SU-DHL-6 (cell line): ENCODE measurements at regions not wholly inside any gene's neighbourhood (a gene's known extent, or its start where the extent isn't known, plus 50 kb on each side); places are given as distances from the start of the nearest gene placed in this dataset.

Source experiments
- H2AFZ ChIP-seq: fragments of 200-600 bp; sonication (generic); 2 replicates; pipeline ENCODE4 v1.6.1; 2014; ENCODE audit warnings: low read depth, mild to moderate bottlenecking, moderate library complexity, mixed read lengths, antibody characterized with exemption, low read length; ENCODE audit not compliant: severe bottlenecking
- H3F3A ChIP-seq: fragments of 200-600 bp; shearing (Covaris generic); 2 replicates; pipeline ENCODE4 v1.6.0; 2016; ENCODE audit warnings: antibody characterized with exemption, mild to moderate bottlenecking; ENCODE audit not compliant: insufficient read depth
- H3K27ac ChIP-seq: fragments of 200-600 bp; sonication (generic); 2 replicates; pipeline ENCODE4 v1.5.1; 2016; ENCODE audit warnings: low read depth, mild to moderate bottlenecking, low read length, moderate library complexity, mixed read lengths
- H3K27me3 ChIP-seq: fragments of 200-600 bp; sonication (generic), shearing (Covaris generic); 2 replicates; pipeline ENCODE4 v1.6.0; 2014; ENCODE audit warnings: mild to moderate bottlenecking, low read length
- H3K36me3 ChIP-seq: fragments of 200-600 bp; sonication (generic); 2 replicates; pipeline ENCODE4 v1.6.1; 2014; ENCODE audit warnings: mild to moderate bottlenecking, low read length, mixed read lengths
- H3K4me2 ChIP-seq: fragments of 300-600, 200-600 bp; shearing (Covaris generic), sonication (generic); 2 replicates; pipeline ENCODE4 v1.6.0; 2014; ENCODE audit warnings: low read length, low read depth, mild to moderate bottlenecking; ENCODE audit not compliant: poor library complexity, severe bottlenecking
- H3K4me3 ChIP-seq: fragments of 200-600 bp; sonication (generic); 2 replicates; pipeline ENCODE4 v1.5.1; 2014; ENCODE audit warnings: antibody characterized with exemption, low read length, mild to moderate bottlenecking, mixed read lengths; ENCODE audit not compliant: insufficient read depth, poor library complexity, severe bottlenecking
- H3K79me2 ChIP-seq: fragments of 200-600 bp; sonication (generic); 2 replicates; pipeline ENCODE4 v1.6.1; 2014; ENCODE audit warnings: mild to moderate bottlenecking, low read length, moderate library complexity; ENCODE audit not compliant: insufficient read depth
- H3K9ac ChIP-seq: fragments of 200-600 bp; sonication (generic); 2 replicates; pipeline ENCODE4 v1.7.0; 2014; ENCODE audit warnings: mild to moderate bottlenecking, low read length
- H3K9me2 ChIP-seq: fragments of 200-600 bp; sonication (generic); replicated peaks from 2 replicates; pipeline ENCODE4 v1.6.1; 2014; ENCODE audit warnings: low read length; ENCODE audit not compliant: insufficient read depth
- H3K9me3 ChIP-seq: fragments of 200-600 bp; sonication (generic); 2 replicates; pipeline ENCODE4 v1.6.1; 2014; ENCODE audit warnings: low read length, mixed read lengths; ENCODE audit not compliant: insufficient read depth
- H4K20me1 ChIP-seq: fragments of 200-600 bp; sonication (generic); 2 replicates; pipeline ENCODE4 v1.6.1; 2014; ENCODE audit warnings: low read depth, mild to moderate bottlenecking, antibody characterized with exemption, low read length, moderate library complexity, mixed read lengths
- EZH2phosphoT487 ChIP-seq: fragments of 200-600 bp; sonication (generic), shearing (Covaris generic); conservative IDR thresholded peaks from 2 replicates; pipeline ENCODE4 v1.6.1; 2018; ENCODE audit warnings: mild to moderate bottlenecking, antibody characterized with exemption, low read length, moderate library complexity, mixed read lengths
- TF ChIP-seq, protein P1 (sequence below): fragments of 200-600 bp; sonication (generic); IDR thresholded peaks from one replicate; pipeline ENCODE4 v1.5.1; 2017; ENCODE audit warnings: antibody characterized with exemption, mild to moderate bottlenecking, low read length, moderate library complexity; ENCODE audit not compliant: insufficient read depth, poor library complexity, severe bottlenecking

DNA sequence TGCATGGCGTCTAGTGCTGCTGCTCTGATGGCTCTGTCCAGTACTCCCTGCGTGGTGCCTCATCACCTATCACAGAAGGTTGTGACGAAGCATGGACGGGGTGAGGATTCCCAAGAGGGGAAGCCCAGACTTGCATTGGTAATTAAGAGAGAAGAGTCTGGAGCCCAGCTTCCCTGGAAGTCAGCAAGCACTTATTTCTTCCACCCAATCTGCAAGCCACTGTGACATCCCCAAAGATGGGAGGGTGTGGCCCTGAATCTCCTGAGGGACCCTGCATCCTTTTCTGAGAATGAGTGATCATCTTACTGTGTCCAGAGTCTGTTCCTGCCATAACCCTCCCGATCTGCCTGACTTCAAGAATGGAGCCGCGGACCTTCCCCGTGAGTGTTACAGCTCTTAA is 166.7 kb downstream of the PTPN20 start:
- Histone ChIP-seq H3K36me3 (no peaks in the 10 kb centered on the region), H3F3A (no peaks in the 10 kb centered on the region), H3K27ac (no peak overlapping the region), H2AFZ (no peak overlapping the region), H3K9me3 (no peaks in the 10 kb centered on the region), H3K9ac (no peak overlapping the region), H3K27me3 (no peaks in the 10 kb centered on the region), H4K20me1 (no peaks in the 10 kb centered on the region), H3K4me2 (no peak overlapping the region), H3K9me2 (no peaks in the 10 kb centered on the region), H3K4me3 (no peak overlapping the region), H3K79me2 (no peaks in the 10 kb centered on the region)
- no peak for TF ChIP-seq EZH2phosphoT487
- TF ChIP-seq, protein P1, sequence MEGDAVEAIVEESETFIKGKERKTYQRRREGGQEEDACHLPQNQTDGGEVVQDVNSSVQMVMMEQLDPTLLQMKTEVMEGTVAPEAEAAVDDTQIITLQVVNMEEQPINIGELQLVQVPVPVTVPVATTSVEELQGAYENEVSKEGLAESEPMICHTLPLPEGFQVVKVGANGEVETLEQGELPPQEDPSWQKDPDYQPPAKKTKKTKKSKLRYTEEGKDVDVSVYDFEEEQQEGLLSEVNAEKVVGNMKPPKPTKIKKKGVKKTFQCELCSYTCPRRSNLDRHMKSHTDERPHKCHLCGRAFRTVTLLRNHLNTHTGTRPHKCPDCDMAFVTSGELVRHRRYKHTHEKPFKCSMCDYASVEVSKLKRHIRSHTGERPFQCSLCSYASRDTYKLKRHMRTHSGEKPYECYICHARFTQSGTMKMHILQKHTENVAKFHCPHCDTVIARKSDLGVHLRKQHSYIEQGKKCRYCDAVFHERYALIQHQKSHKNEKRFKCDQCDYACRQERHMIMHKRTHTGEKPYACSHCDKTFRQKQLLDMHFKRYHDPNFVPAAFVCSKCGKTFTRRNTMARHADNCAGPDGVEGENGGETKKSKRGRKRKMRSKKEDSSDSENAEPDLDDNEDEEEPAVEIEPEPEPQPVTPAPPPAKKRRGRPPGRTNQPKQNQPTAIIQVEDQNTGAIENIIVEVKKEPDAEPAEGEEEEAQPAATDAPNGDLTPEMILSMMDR: no peak

DNA sequence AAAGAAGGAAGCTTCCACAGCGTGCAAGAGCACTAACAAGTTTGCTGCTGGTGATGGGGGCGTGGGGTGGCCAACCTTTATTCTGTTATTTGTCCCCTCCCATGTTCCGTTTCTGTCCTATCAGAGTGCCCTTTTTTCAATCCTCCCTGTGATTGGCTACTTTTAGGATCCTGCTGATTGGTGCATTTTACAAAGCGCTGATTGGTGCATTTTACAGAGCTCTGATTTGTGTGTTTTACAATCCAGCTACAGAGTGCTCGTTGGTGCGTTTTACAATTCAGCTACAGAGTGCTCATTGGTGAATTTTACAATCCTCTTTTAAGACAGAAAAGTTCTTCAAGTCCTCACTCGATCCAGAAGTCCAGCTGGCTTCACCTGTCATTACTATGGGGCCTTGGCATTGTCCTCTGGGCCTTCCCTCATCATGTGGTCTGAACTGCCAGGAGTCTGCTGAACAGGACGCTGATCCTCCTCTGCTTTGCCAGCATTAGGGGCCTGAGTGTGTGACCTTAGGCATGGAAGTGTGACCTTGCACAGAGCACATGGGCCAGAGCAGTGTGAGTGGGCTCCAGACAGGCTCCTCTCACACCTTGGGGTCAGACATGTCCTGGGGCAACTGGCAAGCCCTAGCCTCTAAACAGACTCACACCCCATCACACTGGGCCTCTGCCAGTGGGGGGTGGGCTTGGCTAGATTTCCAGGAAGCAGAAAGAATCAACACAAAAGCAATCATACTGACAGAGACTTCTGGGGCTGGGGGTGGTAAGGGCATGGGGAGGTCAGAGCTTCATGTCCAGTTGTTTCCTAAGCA is 167.4 kb downstream of the PTPN20 start:
- H3K4me3 ChIP-seq: no peak overlapping the region
- H3K9me3 ChIP-seq: no peaks in the 10 kb centered on the region
- H3K27ac ChIP-seq: no peak overlapping the region
- no peak overlapping the region for H3K9ac ChIP-seq
- no peaks in the 10 kb centered on the region for H3K79me2 ChIP-seq
- H3F3A ChIP-seq: no peaks in the 10 kb centered on the region
- H2AFZ ChIP-seq: no peak overlapping the region
- no peaks in the 10 kb centered on the region for H3K36me3 ChIP-seq
- no peaks in the 10 kb centered on the region for H4K20me1 ChIP-seq
- no peak overlapping the region for H3K4me2 ChIP-seq
- no peak for TF ChIP-seq EZH2phosphoT487
- TF ChIP-seq, protein P1: no peak
- H3K9me2 ChIP-seq: no peaks in the 10 kb centered on the region
- no peaks in the 10 kb centered on the region for H3K27me3 ChIP-seq

DNA sequence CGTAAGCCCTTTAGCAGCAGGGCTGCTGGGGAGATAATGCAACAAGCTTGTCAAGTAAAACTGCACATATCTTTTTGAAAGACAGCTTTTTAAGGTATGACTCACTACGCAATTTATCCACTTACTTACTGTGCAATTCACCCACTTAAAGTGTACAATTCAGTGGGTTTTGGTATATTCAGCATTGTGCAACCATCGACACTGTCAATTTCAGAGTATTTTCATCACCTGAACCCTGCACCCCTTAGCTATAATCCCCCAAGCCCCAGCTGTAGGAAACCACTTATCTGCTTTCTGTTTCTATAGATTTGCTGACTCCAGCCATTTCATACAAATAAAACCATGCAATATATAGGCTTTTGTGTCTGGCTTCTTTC is 168.0 kb downstream of the PTPN20 start:
- H3K79me2 ChIP-seq: no peaks in the 10 kb centered on the region
- H4K20me1 ChIP-seq: no peaks in the 10 kb centered on the region
- H3K9me3 ChIP-seq: no peaks in the 10 kb centered on the region
- H3K4me3 ChIP-seq: no peak overlapping the region
- no peak overlapping the region for H3K9ac ChIP-seq
- no peak overlapping the region for H2AFZ ChIP-seq
- no peaks in the 10 kb centered on the region for H3K9me2 ChIP-seq
- TF ChIP-seq, protein P1: no peak
- TF ChIP-seq EZH2phosphoT487: no peak
- no peaks in the 10 kb centered on the region for H3K36me3 ChIP-seq
- no peaks in the 10 kb centered on the region for H3K27me3 ChIP-seq
- H3K4me2 ChIP-seq: no peak overlapping the region
- H3F3A ChIP-seq: no peaks in the 10 kb centered on the region
- no peak overlapping the region for H3K27ac ChIP-seq
